ENCODE measurements at regions not wholly inside any gene's neighbourhood (a gene's known extent, or its start where the extent isn't known, plus 50 kb on each side); places are given as distances from the start of the nearest gene placed in this dataset.

DNA sequence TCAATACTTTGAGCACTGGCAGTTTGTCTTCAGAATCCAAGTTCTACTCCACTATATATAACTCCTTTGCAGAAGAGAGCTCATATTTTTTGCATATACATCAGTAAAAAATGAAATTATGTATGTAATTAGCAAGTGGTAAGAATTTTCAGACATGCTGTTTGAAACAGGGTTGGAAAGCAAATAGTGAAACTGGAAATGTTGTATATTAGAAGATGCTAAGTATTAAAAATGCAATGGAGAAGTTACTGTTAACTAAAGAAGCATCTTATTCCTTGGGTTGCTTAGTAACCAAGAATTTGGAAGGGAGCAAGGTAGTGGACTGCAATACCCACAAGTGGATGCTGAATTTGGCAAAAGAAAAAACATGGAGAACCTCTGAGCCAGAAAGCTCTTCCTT lies 88.6 kb upstream of the DLGAP1 start:
- TF ChIP-seq GABPA (IDR thresholded peaks at IDR 0.05; ENCODE audit: low read depth) (no peak), POLR2AphosphoS5 (IDR thresholded peaks at IDR 0.05; ENCODE audit: low read depth) (no peak), SPI1 (IDR thresholded peaks at IDR 0.05; ENCODE audit: borderline replicate concordance, low read depth) (no peak)
- TF ChIP-seq, protein P1, sequence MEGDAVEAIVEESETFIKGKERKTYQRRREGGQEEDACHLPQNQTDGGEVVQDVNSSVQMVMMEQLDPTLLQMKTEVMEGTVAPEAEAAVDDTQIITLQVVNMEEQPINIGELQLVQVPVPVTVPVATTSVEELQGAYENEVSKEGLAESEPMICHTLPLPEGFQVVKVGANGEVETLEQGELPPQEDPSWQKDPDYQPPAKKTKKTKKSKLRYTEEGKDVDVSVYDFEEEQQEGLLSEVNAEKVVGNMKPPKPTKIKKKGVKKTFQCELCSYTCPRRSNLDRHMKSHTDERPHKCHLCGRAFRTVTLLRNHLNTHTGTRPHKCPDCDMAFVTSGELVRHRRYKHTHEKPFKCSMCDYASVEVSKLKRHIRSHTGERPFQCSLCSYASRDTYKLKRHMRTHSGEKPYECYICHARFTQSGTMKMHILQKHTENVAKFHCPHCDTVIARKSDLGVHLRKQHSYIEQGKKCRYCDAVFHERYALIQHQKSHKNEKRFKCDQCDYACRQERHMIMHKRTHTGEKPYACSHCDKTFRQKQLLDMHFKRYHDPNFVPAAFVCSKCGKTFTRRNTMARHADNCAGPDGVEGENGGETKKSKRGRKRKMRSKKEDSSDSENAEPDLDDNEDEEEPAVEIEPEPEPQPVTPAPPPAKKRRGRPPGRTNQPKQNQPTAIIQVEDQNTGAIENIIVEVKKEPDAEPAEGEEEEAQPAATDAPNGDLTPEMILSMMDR (IDR thresholded peaks at IDR 0.05; ENCODE audit: insufficient read depth, low read length): no peak
- TF ChIP-seq, protein P2, sequence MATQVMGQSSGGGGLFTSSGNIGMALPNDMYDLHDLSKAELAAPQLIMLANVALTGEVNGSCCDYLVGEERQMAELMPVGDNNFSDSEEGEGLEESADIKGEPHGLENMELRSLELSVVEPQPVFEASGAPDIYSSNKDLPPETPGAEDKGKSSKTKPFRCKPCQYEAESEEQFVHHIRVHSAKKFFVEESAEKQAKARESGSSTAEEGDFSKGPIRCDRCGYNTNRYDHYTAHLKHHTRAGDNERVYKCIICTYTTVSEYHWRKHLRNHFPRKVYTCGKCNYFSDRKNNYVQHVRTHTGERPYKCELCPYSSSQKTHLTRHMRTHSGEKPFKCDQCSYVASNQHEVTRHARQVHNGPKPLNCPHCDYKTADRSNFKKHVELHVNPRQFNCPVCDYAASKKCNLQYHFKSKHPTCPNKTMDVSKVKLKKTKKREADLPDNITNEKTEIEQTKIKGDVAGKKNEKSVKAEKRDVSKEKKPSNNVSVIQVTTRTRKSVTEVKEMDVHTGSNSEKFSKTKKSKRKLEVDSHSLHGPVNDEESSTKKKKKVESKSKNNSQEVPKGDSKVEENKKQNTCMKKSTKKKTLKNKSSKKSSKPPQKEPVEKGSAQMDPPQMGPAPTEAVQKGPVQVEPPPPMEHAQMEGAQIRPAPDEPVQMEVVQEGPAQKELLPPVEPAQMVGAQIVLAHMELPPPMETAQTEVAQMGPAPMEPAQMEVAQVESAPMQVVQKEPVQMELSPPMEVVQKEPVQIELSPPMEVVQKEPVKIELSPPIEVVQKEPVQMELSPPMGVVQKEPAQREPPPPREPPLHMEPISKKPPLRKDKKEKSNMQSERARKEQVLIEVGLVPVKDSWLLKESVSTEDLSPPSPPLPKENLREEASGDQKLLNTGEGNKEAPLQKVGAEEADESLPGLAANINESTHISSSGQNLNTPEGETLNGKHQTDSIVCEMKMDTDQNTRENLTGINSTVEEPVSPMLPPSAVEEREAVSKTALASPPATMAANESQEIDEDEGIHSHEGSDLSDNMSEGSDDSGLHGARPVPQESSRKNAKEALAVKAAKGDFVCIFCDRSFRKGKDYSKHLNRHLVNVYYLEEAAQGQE (IDR thresholded peaks at IDR 0.05; ENCODE audit: insufficient replicate concordance, low read depth): no peak
- DNase-seq (ENCODE audit: low read depth in 1 of 2, low spot score in 1 of 2): no peak
- Histone ChIP-seq H3K4me3 (replicated peaks; ENCODE audit: insufficient read depth, low read length) (no peak overlapping the region), H3K27ac (replicated peaks) (no peak overlapping the region), H3K27me3 (ENCODE audit: insufficient read depth, poor library complexity, severe bottlenecking) (no peaks in the 10 kb centered on the region)

DNA sequence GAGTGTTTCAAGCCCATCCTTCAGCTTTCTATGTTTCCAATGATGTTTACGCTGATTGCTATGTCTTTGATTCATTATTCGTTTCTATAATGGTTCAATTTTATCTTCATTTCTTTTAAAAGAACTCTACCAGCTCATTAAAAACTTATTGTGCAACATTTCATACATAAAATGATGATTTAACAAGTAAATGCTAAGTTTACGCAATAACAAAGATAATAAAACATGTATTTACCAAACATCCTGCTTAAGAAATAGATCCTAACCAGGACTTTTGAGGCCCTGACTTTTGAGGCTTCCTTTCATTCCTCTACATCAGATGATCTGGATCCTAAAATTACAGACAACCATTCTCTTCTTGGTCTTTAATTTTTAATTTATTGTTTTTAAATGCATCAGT lies 86.5 kb upstream of the DLGAP1 start:
- H3K27ac ChIP-seq (replicated peaks): no peak overlapping the region
- H3K27me3 ChIP-seq (ENCODE audit: insufficient read depth, poor library complexity, severe bottlenecking): no peaks in the 10 kb centered on the region
- no peak for DNase-seq (ENCODE audit: low read depth in 1 of 2, low spot score in 1 of 2)
- no peak overlapping the region for H3K4me3 ChIP-seq (replicated peaks; ENCODE audit: insufficient read depth, low read length)
- TF ChIP-seq, protein P2 (IDR thresholded peaks at IDR 0.05; ENCODE audit: insufficient replicate concordance, low read depth): no peak
- TF ChIP-seq GABPA (IDR thresholded peaks at IDR 0.05; ENCODE audit: low read depth): no peak
- TF ChIP-seq, protein P1 (IDR thresholded peaks at IDR 0.05; ENCODE audit: insufficient read depth, low read length): no peak
- no peak for TF ChIP-seq SPI1 (IDR thresholded peaks at IDR 0.05; ENCODE audit: borderline replicate concordance, low read depth)
- no peak for TF ChIP-seq POLR2AphosphoS5 (IDR thresholded peaks at IDR 0.05; ENCODE audit: low read depth)

DNA sequence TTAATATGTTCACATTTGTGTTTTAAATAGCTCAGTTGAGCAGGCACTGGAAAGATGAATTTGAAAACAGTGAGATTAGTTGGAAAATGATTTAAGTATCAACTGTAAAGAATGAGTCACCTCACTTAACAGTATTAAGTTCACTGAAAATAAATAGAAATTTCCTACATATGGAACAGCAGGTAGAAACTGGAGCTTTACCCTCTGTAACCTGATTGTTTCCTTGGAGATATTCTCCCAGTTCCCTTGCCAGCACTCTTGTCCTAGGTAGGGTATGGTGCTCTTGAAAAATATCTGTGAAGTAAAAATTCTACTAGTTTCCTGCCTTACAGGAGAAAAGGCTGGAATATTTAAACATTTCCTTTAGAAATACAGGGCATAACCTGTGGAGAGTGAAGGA lies 81.3 kb upstream of the DLGAP1 start:
- TF ChIP-seq GABPA (IDR thresholded peaks at IDR 0.05; ENCODE audit: low read depth) (no peak), SPI1 (IDR thresholded peaks at IDR 0.05; ENCODE audit: borderline replicate concordance, low read depth) (no peak), POLR2AphosphoS5 (IDR thresholded peaks at IDR 0.05; ENCODE audit: low read depth) (no peak)
- TF ChIP-seq, protein P2 (IDR thresholded peaks at IDR 0.05; ENCODE audit: insufficient replicate concordance, low read depth): no peak
- TF ChIP-seq, protein P1 (IDR thresholded peaks at IDR 0.05; ENCODE audit: insufficient read depth, low read length): no peak
- no peaks in the 10 kb centered on the region for H3K27me3 ChIP-seq (ENCODE audit: insufficient read depth, poor library complexity, severe bottlenecking)
- no peak for DNase-seq (ENCODE audit: low read depth in 1 of 2, low spot score in 1 of 2)
- no peak overlapping the region for H3K4me3 ChIP-seq (replicated peaks; ENCODE audit: insufficient read depth, low read length)
- H3K27ac ChIP-seq (replicated peaks): no peak overlapping the region
